ENCODE measurements at regions not wholly inside any gene's neighbourhood (a gene's known extent, or its start where the extent isn't known, plus 50 kb on each side); places are given as distances from the start of the nearest gene placed in this dataset.
"Not testable (repeated sequence)": the region's sequence is repeated elsewhere in the genome, so short reads cannot be mapped to it uniquely, and the experiment has no call there.

- Mint-ChIP-seq H3K27me3 (no peaks in the 10 kb centered on the region), H3K36me3 (no peaks in the 10 kb centered on the region), H3K4me3 (no peak overlapping the region), H3K4me1 (no peaks in the 10 kb centered on the region), H3K27ac (no peak overlapping the region), H3K9me3 (peaks cover 0 to 7% (median 5%) of the 10 kb centered on the region in 3 donors)
- ChIA-PET CTCF (interaction anchor here in 1 of 2 donors (0.5 kb wide), 1 partner anchor 396 kb away, joined by 3 read pairs; no protein-coding TSS in a partner anchor), POLR2A (no interaction called here)
- DNase-seq = no peak
- Histone ChIP-seq H3K36me3 (ENCODE audit: control insufficient read depth in 2 of 2, extremely low read depth in 1 of 2, insufficient read depth in 1 of 2, low read length in 1 of 2) (no peaks in the 10 kb centered on the region), H3K27me3 (replicated peaks in 1 of 2; ENCODE audit: control insufficient read depth in 2 of 2, extremely low read depth in 1 of 2, insufficient read depth in 2 of 2, low read length in 1 of 2) (no peaks in the 10 kb centered on the region), H3K4me1 (ENCODE audit: control insufficient read depth in 1 of 2, extremely low read depth in 1 of 2, insufficient read depth in 2 of 2, low read length in 2 of 2) (no peaks in the 10 kb centered on the region), H3K4me3 (ENCODE audit: control insufficient read depth in 1 of 2, extremely low read depth in 1 of 2, low read length in 1 of 2) (no peak overlapping the region), H3K9me3 (no peaks in the 10 kb centered on the region), H3K27ac (ENCODE audit: low read length) (no peak overlapping the region)
- WGBS (ENCODE audit: insufficient coverage) = 0% methylated on average over 2 of the region's 5 CpGs
- ATAC-seq (replicated peaks in 1 of 4) = no peak
Measured at GRCh38 chr18:11454040-11454439, 155.4 kb upstream of the SLC35G4 start.

- not testable (repeated sequence) for H3K4me3 ChIP-seq (ENCODE audit: control insufficient read depth in 1 of 2, extremely low read depth in 1 of 2, low read length in 1 of 2)
Measured at GRCh38 chr18:11444169-11444568, 165.2 kb upstream of the SLC35G4 start.

GRCh38 chr18:11437046-11437445 lies 172.3 kb upstream of the SLC35G4 start:
- H3K36me3 Mint-ChIP-seq = no peaks in the 10 kb centered on the region
- H3K27me3 ChIP-seq (replicated peaks in 1 of 2; ENCODE audit: control insufficient read depth in 2 of 2, extremely low read depth in 1 of 2, insufficient read depth in 2 of 2, low read length in 1 of 2) = no peaks in the 10 kb centered on the region
- POLR2A ChIA-PET = no interaction called here
- no peak overlapping the region for H3K27ac ChIP-seq (ENCODE audit: low read length)
- no peak overlapping the region for H3K4me3 ChIP-seq (ENCODE audit: control insufficient read depth in 1 of 2, extremely low read depth in 1 of 2, low read length in 1 of 2)
- no peak for DNase-seq
- no peaks in the 10 kb centered on the region for H3K27me3 Mint-ChIP-seq
- ATAC-seq (replicated peaks in 1 of 4) = no peak
- CTCF ChIA-PET = no interaction called here
- no CpG with 5 or more reads among the region's 2 CpGs for WGBS (ENCODE audit: insufficient coverage)
- peaks cover 0 to 7% (median 7%) of the 10 kb centered on the region in 3 donors for H3K9me3 Mint-ChIP-seq
- H3K4me1 Mint-ChIP-seq = no peaks in the 10 kb centered on the region
- H3K4me1 ChIP-seq (ENCODE audit: control insufficient read depth in 1 of 2, extremely low read depth in 1 of 2, insufficient read depth in 2 of 2, low read length in 2 of 2) = no peaks in the 10 kb centered on the region
- no peaks in the 10 kb centered on the region for H3K36me3 ChIP-seq (ENCODE audit: control insufficient read depth in 2 of 2, extremely low read depth in 1 of 2, insufficient read depth in 1 of 2, low read length in 1 of 2)
- no peak overlapping the region for H3K27ac Mint-ChIP-seq
- H3K9me3 ChIP-seq = no peaks in the 10 kb centered on the region
- H3K4me3 Mint-ChIP-seq = no peak overlapping the region

More at GRCh38 chr18:11444169-11444568, 165.2 kb upstream of the SLC35G4 start:
- H3K4me1 ChIP-seq (ENCODE audit: control insufficient read depth in 1 of 2, extremely low read depth in 1 of 2, insufficient read depth in 2 of 2, low read length in 2 of 2); H3K36me3 ChIP-seq (ENCODE audit: control insufficient read depth in 2 of 2, extremely low read depth in 1 of 2, insufficient read depth in 1 of 2, low read length in 1 of 2); H3K4me1 Mint-ChIP-seq; H3K27me3 ChIP-seq (replicated peaks in 1 of 2; ENCODE audit: control insufficient read depth in 2 of 2, extremely low read depth in 1 of 2, insufficient read depth in 2 of 2, low read length in 1 of 2); DNase-seq; POLR2A ChIA-PET; H3K27ac Mint-ChIP-seq; H3K27ac ChIP-seq (ENCODE audit: low read length); H3K27me3 Mint-ChIP-seq; H3K9me3 ChIP-seq; H3K4me3 Mint-ChIP-seq; ATAC-seq (replicated peaks in 1 of 4); CTCF ChIA-PET; H3K36me3 Mint-ChIP-seq: not testable (repeated sequence)
- WGBS (ENCODE audit: insufficient coverage) = no CpG with 5 or more reads among the region's 4 CpGs
- H3K9me3 Mint-ChIP-seq = peaks cover 0 to 20% (median 12%) of the 10 kb centered on the region in 3 donors

GRCh38 chr18:11432360-11432811 lies 177.0 kb upstream of the SLC35G4 start:
- Histone ChIP-seq H3K27ac (ENCODE audit: low read length) (no peak overlapping the region), H3K4me3 (ENCODE audit: control insufficient read depth in 1 of 2, extremely low read depth in 1 of 2, low read length in 1 of 2) (no peak overlapping the region), H3K9me3 (no peaks in the 10 kb centered on the region), H3K27me3 (replicated peaks in 1 of 2; ENCODE audit: control insufficient read depth in 2 of 2, extremely low read depth in 1 of 2, insufficient read depth in 2 of 2, low read length in 1 of 2) (no peaks in the 10 kb centered on the region), H3K36me3 (ENCODE audit: control insufficient read depth in 2 of 2, extremely low read depth in 1 of 2, insufficient read depth in 1 of 2, low read length in 1 of 2) (no peaks in the 10 kb centered on the region), H3K4me1 (ENCODE audit: control insufficient read depth in 1 of 2, extremely low read depth in 1 of 2, insufficient read depth in 2 of 2, low read length in 2 of 2) (no peaks in the 10 kb centered on the region)
- H3K27me3 Mint-ChIP-seq = peaks cover 0 to 5% of the 10 kb centered on the region in 2 donors
- H3K9me3 Mint-ChIP-seq = peaks cover 0 to 11% (median 3%) of the 10 kb centered on the region in 3 donors
- ChIA-PET POLR2A (no interaction called here), CTCF (no interaction called here)
- 93% methylated on average over 30 of the region's 36 CpGs for WGBS (ENCODE audit: insufficient coverage)
- H3K36me3 Mint-ChIP-seq = no peaks in the 10 kb centered on the region
- no peak for DNase-seq
- H3K4me3 Mint-ChIP-seq = no peak overlapping the region
- no peak overlapping the region for H3K27ac Mint-ChIP-seq
- no peak for ATAC-seq (replicated peaks in 1 of 4)
- H3K4me1 Mint-ChIP-seq = no peaks in the 10 kb centered on the region

GRCh38 chr18:11429876-11430275 lies 179.5 kb upstream of the SLC35G4 start:
- Mint-ChIP-seq H3K36me3 (no peaks in the 10 kb centered on the region), H3K27me3 (peaks cover 0 to 5% of the 10 kb centered on the region in 2 donors), H3K9me3 (peaks cover 0 to 9% (median under 1%) of the 10 kb centered on the region in 3 donors), H3K4me1 (no peaks in the 10 kb centered on the region), H3K4me3 (no peak overlapping the region), H3K27ac (no peak overlapping the region)
- no peaks in the 10 kb centered on the region for H3K4me1 ChIP-seq (ENCODE audit: control insufficient read depth in 1 of 2, extremely low read depth in 1 of 2, insufficient read depth in 2 of 2, low read length in 2 of 2)
- H3K27me3 ChIP-seq (replicated peaks in 1 of 2; ENCODE audit: control insufficient read depth in 2 of 2, extremely low read depth in 1 of 2, insufficient read depth in 2 of 2, low read length in 1 of 2) = no peaks in the 10 kb centered on the region
- no peak overlapping the region for H3K27ac ChIP-seq (ENCODE audit: low read length)
- ChIA-PET CTCF (no interaction called here), POLR2A (no interaction called here)
- no peaks in the 10 kb centered on the region for H3K36me3 ChIP-seq (ENCODE audit: control insufficient read depth in 2 of 2, extremely low read depth in 1 of 2, insufficient read depth in 1 of 2, low read length in 1 of 2)
- DNase-seq (no peak), ATAC-seq (replicated peaks in 1 of 4) (no peak)
- H3K4me3 ChIP-seq (ENCODE audit: control insufficient read depth in 1 of 2, extremely low read depth in 1 of 2, low read length in 1 of 2) = no peak overlapping the region
- H3K9me3 ChIP-seq = no peaks in the 10 kb centered on the region
- 92% methylated on average over 2 of the region's 2 CpGs for WGBS (ENCODE audit: insufficient coverage)

GRCh38 chr18:11425211-11425610 lies 184.2 kb upstream of the SLC35G4 start:
- Mint-ChIP-seq H3K4me3 (no peak overlapping the region), H3K36me3 (no peaks in the 10 kb centered on the region), H3K27ac (no peak overlapping the region), H3K9me3 (peaks cover 0 to 11% (median 2%) of the 10 kb centered on the region in 3 donors), H3K27me3 (no peaks in the 10 kb centered on the region), H3K4me1 (no peaks in the 10 kb centered on the region)
- no CpG with 5 or more reads among the region's 7 CpGs for WGBS (ENCODE audit: insufficient coverage)
- H3K4me3 ChIP-seq (ENCODE audit: control insufficient read depth in 1 of 2, extremely low read depth in 1 of 2, low read length in 1 of 2) = no peak overlapping the region
- DNase-seq = no peak
- ChIA-PET CTCF (no interaction called here), POLR2A (no interaction called here)
- no peak overlapping the region for H3K27ac ChIP-seq (ENCODE audit: low read length)
- no peaks in the 10 kb centered on the region for H3K4me1 ChIP-seq (ENCODE audit: control insufficient read depth in 1 of 2, extremely low read depth in 1 of 2, insufficient read depth in 2 of 2, low read length in 2 of 2)
- no peak for ATAC-seq (replicated peaks in 1 of 4)
- no peaks in the 10 kb centered on the region for H3K27me3 ChIP-seq (replicated peaks in 1 of 2; ENCODE audit: control insufficient read depth in 2 of 2, extremely low read depth in 1 of 2, insufficient read depth in 2 of 2, low read length in 1 of 2)
- no peaks in the 10 kb centered on the region for H3K9me3 ChIP-seq
- H3K36me3 ChIP-seq (ENCODE audit: control insufficient read depth in 2 of 2, extremely low read depth in 1 of 2, insufficient read depth in 1 of 2, low read length in 1 of 2) = no peaks in the 10 kb centered on the region

- ChIA-PET CTCF (no interaction called here), POLR2A (no interaction called here)
- WGBS (ENCODE audit: insufficient coverage) = no CpG with 5 or more reads among the region's 1 CpG
- Mint-ChIP-seq H3K27me3 (no peaks in the 10 kb centered on the region), H3K36me3 (no peaks in the 10 kb centered on the region), H3K9me3 (peaks cover 0 to 10% (median 2%) of the 10 kb centered on the region in 3 donors), H3K4me1 (no peaks in the 10 kb centered on the region), H3K4me3 (no peak overlapping the region), H3K27ac (no peak overlapping the region)
- Histone ChIP-seq H3K27ac (ENCODE audit: low read length) (no peak overlapping the region), H3K27me3 (replicated peaks in 1 of 2; ENCODE audit: control insufficient read depth in 2 of 2, extremely low read depth in 1 of 2, insufficient read depth in 2 of 2, low read length in 1 of 2) (no peaks in the 10 kb centered on the region), H3K36me3 (ENCODE audit: control insufficient read depth in 2 of 2, extremely low read depth in 1 of 2, insufficient read depth in 1 of 2, low read length in 1 of 2) (no peaks in the 10 kb centered on the region), H3K9me3 (no peaks in the 10 kb centered on the region), H3K4me3 (ENCODE audit: control insufficient read depth in 1 of 2, extremely low read depth in 1 of 2, low read length in 1 of 2) (no peak overlapping the region), H3K4me1 (ENCODE audit: control insufficient read depth in 1 of 2, extremely low read depth in 1 of 2, insufficient read depth in 2 of 2, low read length in 2 of 2) (no peaks in the 10 kb centered on the region)
- ATAC-seq (replicated peaks in 1 of 4) (no peak), DNase-seq (no peak)
Measured at GRCh38 chr18:11419338-11419737, 190.1 kb upstream of the SLC35G4 start.

Measured in T-cell (primary cell).